ENCODE measurements at regions not wholly inside any gene's neighbourhood (a gene's known extent, or its start where the extent isn't known, plus 50 kb on each side); places are given as distances from the start of the nearest gene placed in this dataset.

DNA sequence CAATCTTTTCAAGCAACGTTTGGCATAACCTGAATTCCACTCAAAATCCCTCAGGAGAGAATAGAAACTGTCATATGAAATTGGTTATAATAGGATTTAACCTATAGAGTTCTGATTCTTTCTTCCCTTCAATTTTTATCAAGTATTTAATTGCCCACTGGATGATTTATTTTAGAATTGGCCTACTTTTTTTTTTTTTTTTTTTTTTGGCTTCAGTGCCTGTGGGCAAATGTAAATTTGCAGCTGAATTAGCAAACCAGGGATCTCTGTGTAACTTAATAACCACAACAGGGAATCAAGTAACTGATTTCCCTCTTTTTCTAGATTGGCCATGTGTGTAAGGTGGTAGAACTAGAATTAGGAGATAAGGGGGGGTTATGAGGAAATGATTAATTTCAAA is 157.0 kb downstream of the SOX4 start:
- Histone ChIP-seq H3K4me1 (ENCODE audit: control insufficient read depth, low read length) (no peaks in the 10 kb centered on the region), H3K4me3 (ENCODE audit: low read length) (no peak overlapping the region), H4K20me1 (ENCODE audit: control insufficient read depth, insufficient read depth, low read depth, low read length) (no peaks in the 10 kb centered on the region), H3K9me3 (ENCODE audit: control insufficient read depth, insufficient read depth, low read length) (no peaks in the 10 kb centered on the region), H3F3A (ENCODE audit: control insufficient read depth, insufficient read depth) (no peaks in the 10 kb centered on the region), H3K27ac (ENCODE audit: low read depth, low read length) (no peak overlapping the region), H3K27me3 (ENCODE audit: control insufficient read depth, low read length) (no peaks in the 10 kb centered on the region), H3K79me2 (ENCODE audit: control insufficient read depth, low read length) (no peaks in the 10 kb centered on the region), H3K4me2 (ENCODE audit: low read length) (no peak overlapping the region), H3K9me2 (replicated peaks; ENCODE audit: control insufficient read depth, low read length) (no peaks in the 10 kb centered on the region), H3K36me3 (ENCODE audit: control insufficient read depth, low read length) (no peaks in the 10 kb centered on the region)
- TF ChIP-seq, protein P1, sequence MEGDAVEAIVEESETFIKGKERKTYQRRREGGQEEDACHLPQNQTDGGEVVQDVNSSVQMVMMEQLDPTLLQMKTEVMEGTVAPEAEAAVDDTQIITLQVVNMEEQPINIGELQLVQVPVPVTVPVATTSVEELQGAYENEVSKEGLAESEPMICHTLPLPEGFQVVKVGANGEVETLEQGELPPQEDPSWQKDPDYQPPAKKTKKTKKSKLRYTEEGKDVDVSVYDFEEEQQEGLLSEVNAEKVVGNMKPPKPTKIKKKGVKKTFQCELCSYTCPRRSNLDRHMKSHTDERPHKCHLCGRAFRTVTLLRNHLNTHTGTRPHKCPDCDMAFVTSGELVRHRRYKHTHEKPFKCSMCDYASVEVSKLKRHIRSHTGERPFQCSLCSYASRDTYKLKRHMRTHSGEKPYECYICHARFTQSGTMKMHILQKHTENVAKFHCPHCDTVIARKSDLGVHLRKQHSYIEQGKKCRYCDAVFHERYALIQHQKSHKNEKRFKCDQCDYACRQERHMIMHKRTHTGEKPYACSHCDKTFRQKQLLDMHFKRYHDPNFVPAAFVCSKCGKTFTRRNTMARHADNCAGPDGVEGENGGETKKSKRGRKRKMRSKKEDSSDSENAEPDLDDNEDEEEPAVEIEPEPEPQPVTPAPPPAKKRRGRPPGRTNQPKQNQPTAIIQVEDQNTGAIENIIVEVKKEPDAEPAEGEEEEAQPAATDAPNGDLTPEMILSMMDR (IDR thresholded peaks at IDR 0.05; ENCODE audit: low read depth, low read length, poor library complexity, severe bottlenecking), result no peak
- no peak for TF ChIP-seq EZH2phosphoT487 (IDR thresholded peaks at IDR 0.05; ENCODE audit: borderline replicate concordance, low read length)

DNA sequence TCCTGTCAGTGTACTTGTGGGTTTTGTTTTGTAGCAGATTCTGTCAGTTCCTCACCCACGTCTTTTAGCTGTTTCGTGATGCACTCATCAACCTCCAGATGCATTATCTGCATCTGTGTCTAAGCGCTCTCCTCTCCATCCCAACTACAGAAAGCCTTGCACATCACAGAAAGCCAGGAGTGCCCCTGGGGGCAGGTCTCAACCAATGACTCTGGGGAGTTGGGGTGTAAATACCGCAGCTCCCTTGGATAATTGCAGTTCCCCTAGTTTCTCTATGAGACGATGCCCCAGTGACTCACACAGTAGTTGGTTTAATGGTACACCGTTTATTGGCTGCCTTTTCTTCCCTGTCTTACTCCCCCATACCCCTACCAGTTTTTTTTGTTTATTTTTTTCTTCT is 158.1 kb downstream of the SOX4 start:
- H3F3A ChIP-seq (ENCODE audit: control insufficient read depth, insufficient read depth), result no peaks in the 10 kb centered on the region

DNA sequence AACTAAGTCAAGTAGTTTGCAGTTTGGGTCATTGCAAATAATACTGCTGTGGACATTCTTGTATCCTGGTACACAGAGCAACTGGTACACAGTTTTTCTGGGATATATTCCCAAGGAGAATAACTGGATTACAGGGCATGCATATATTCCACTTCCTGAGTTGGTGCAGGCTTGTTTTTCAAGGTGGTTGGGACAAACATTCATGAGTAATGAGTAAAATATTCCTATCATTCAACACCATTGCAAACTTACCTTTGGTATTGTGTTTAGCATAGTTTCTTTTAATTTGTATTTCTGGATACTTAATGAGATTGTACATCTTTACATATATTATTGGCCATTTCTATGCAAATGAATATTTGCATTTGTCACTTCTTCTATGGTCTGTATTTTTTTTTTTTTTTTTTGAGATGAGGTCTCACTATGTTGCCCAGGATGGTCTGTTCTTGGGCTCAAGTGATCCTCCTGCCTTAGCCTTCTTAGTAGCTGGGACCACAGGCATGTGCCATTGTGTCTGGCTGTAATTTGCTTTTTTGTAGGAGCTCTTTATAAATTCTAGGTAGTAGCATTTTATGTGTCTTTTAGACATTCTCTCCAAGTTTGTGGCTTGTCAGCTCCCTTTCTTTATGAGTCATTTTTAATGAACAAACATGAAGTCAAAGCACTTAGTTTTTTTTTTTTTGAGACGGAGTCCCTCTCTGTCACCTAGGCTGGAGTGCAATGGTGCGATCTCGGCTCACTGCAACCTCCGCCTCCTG is 158.7 kb downstream of the SOX4 start:
- Histone ChIP-seq H3K4me1 (ENCODE audit: control insufficient read depth, low read length) (no peaks in the 10 kb centered on the region), H3F3A (ENCODE audit: control insufficient read depth, insufficient read depth) (no peaks in the 10 kb centered on the region), H3K4me2 (ENCODE audit: low read length) (no peak overlapping the region), H3K4me3 (ENCODE audit: low read length) (no peak overlapping the region), H3K36me3 (ENCODE audit: control insufficient read depth, low read length) (no peaks in the 10 kb centered on the region), H3K27me3 (ENCODE audit: control insufficient read depth, low read length) (no peaks in the 10 kb centered on the region), H4K20me1 (ENCODE audit: control insufficient read depth, insufficient read depth, low read depth, low read length) (no peaks in the 10 kb centered on the region), H3K27ac (ENCODE audit: low read depth, low read length) (no peak overlapping the region), H3K79me2 (ENCODE audit: control insufficient read depth, low read length) (no peaks in the 10 kb centered on the region), H3K9me2 (replicated peaks; ENCODE audit: control insufficient read depth, low read length) (no peaks in the 10 kb centered on the region), H3K9me3 (ENCODE audit: control insufficient read depth, insufficient read depth, low read length) (no peaks in the 10 kb centered on the region)
- TF ChIP-seq, protein P1 (IDR thresholded peaks at IDR 0.05; ENCODE audit: low read depth, low read length, poor library complexity, severe bottlenecking), result no peak
- no peak for TF ChIP-seq EZH2phosphoT487 (IDR thresholded peaks at IDR 0.05; ENCODE audit: borderline replicate concordance, low read length)

More for the DNA sequence above, 158.1 kb downstream of the SOX4 start:
- Histone ChIP-seq H3K4me2 (ENCODE audit: low read length) (no peak overlapping the region), H3K4me1 (ENCODE audit: control insufficient read depth, low read length) (no peaks in the 10 kb centered on the region), H3K27me3 (ENCODE audit: control insufficient read depth, low read length) (no peaks in the 10 kb centered on the region), H3K36me3 (ENCODE audit: control insufficient read depth, low read length) (no peaks in the 10 kb centered on the region), H3K9me2 (replicated peaks; ENCODE audit: control insufficient read depth, low read length) (no peaks in the 10 kb centered on the region), H3K27ac (ENCODE audit: low read depth, low read length) (no peak overlapping the region), H3K9me3 (ENCODE audit: control insufficient read depth, insufficient read depth, low read length) (no peaks in the 10 kb centered on the region), H3K79me2 (ENCODE audit: control insufficient read depth, low read length) (no peaks in the 10 kb centered on the region), H4K20me1 (ENCODE audit: control insufficient read depth, insufficient read depth, low read depth, low read length) (no peaks in the 10 kb centered on the region), H3K4me3 (ENCODE audit: low read length) (no peak overlapping the region)
- no peak for TF ChIP-seq EZH2phosphoT487 (IDR thresholded peaks at IDR 0.05; ENCODE audit: borderline replicate concordance, low read length)
- TF ChIP-seq, protein P1 (IDR thresholded peaks at IDR 0.05; ENCODE audit: low read depth, low read length, poor library complexity, severe bottlenecking), result no peak

All from DOHH2 (cell line).